ENCODE measurements at regions not wholly inside any gene's neighbourhood (a gene's known extent, or its start where the extent isn't known, plus 50 kb on each side); places are given as distances from the start of the nearest gene placed in this dataset.
"Not testable (repeated sequence)": the region's sequence is repeated elsewhere in the genome, so short reads cannot be mapped to it uniquely, and the experiment has no call there.

GRCh38 chr9:94402795-94403194 is 74.4 kb upstream of the NUTM2F start:
- TF ChIP-seq EZH2phosphoT487 (IDR thresholded peaks at IDR 0.05; ENCODE audit: insufficient read depth, low read depth); EZH2 (IDR thresholded peaks at IDR 0.05; ENCODE audit: insufficient read depth, poor library complexity, severe bottlenecking): not testable (repeated sequence)

Data from GM23248 (cell line).